IMR-90 (cell line): ENCODE measurements at regions not wholly inside any gene's neighbourhood (a gene's known extent, or its start where the extent isn't known, plus 50 kb on each side); places are given as distances from the start of the nearest gene placed in this dataset.

Experiments used
- BHLHE40 ChIP-seq: fragments of 150-350 bp; IDR thresholded peaks from 2 replicates; pipeline ENCODE4 v1.6.1; 2016; ENCODE audit warnings: mild to moderate bottlenecking, low read depth, low read length
- CEBPB ChIP-seq: IDR thresholded peaks from 2 replicates; pipeline ENCODE4 v1.6.1; 2012; ENCODE audit warnings: low read depth, low read length, improper control_type of control experiment
- CHD1 ChIP-seq: IDR thresholded peaks from 2 replicates; pipeline ENCODE4 v1.6.1; 2012; ENCODE audit warnings: low read depth, low read length, improper control_type of control experiment
- ELK1 ChIP-seq: fragments of 150-350 bp; IDR thresholded peaks from 2 replicates; pipeline ENCODE4 v1.6.1; 2016; ENCODE audit warnings: low read depth, mild to moderate bottlenecking, low read length, moderate library complexity, borderline replicate concordance
- FOS ChIP-seq: fragments of 150-350 bp; IDR thresholded peaks from 2 replicates; pipeline ENCODE4 v1.6.1; 2016; ENCODE audit warnings: low read depth, low read length
- MAZ ChIP-seq: IDR thresholded peaks from 2 replicates; pipeline ENCODE4 v1.6.1; 2012; ENCODE audit warnings: low read depth, mild to moderate bottlenecking, low read length, improper control_type of control experiment, moderate library complexity, borderline replicate concordance
- POLR2A ChIP-seq: IDR thresholded peaks from 2 replicates; pipeline ENCODE4 v1.6.1; 2012; ENCODE audit warnings: mild to moderate bottlenecking, low read depth, low read length
- RAD21 ChIP-seq: IDR thresholded peaks from 2 replicates; pipeline ENCODE4 v1.6.1; 2012; ENCODE audit warnings: low read length, improper control_type of control experiment
- RCOR1 ChIP-seq: IDR thresholded peaks from 2 replicates; pipeline ENCODE4 v1.6.1; 2012; ENCODE audit warnings: mild to moderate bottlenecking, low read length, improper control_type of control experiment; ENCODE audit not compliant: insufficient replicate concordance
- RFX5 ChIP-seq: IDR thresholded peaks from 2 replicates; pipeline ENCODE4 v1.8.0; 2012; ENCODE audit warnings: low read depth, mild to moderate bottlenecking, low read length, moderate library complexity
- SMC3 ChIP-seq: fragments of 150-350 bp; IDR thresholded peaks from 2 replicates; pipeline ENCODE4 v1.6.1; 2016; ENCODE audit warnings: low read depth, mild to moderate bottlenecking, antibody characterized with exemption, low read length, moderate library complexity
- TF ChIP-seq, protein P1 (sequence below): conservative IDR thresholded peaks from 2 replicates; pipeline ENCODE4 v1.5.1; 2012; ENCODE audit warnings: mild to moderate bottlenecking, low read depth, low read length, improper control_type of control experiment
- TF ChIP-seq, protein P2 (sequence below): fragments of 150-350 bp; IDR thresholded peaks from 2 replicates; pipeline ENCODE4 v1.6.1; 2017; ENCODE audit warnings: mild to moderate bottlenecking, antibody characterized with exemption, low read length, low read depth

DNA sequence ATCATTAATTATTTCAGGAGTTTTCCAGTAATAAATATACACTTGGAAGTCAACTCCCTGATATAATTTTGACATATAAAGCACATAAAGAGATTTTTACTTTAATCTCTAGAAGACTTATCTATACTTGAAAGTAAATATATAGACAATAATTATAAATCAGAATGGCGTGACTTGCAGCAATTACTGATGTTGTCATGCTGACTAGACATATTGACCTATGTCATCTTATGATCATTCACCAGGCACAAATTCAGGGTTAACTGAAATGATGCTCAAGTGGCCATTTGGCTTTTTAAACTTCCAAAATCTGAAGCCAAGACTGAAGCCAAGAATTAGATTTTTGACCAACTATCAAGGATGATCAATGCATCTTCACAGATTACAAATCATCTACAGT, 192.2 kb downstream of the MCHR2 start:
- TF ChIP-seq POLR2A, result no peak
- TF ChIP-seq CHD1, result no peak
- TF ChIP-seq, protein P1, sequence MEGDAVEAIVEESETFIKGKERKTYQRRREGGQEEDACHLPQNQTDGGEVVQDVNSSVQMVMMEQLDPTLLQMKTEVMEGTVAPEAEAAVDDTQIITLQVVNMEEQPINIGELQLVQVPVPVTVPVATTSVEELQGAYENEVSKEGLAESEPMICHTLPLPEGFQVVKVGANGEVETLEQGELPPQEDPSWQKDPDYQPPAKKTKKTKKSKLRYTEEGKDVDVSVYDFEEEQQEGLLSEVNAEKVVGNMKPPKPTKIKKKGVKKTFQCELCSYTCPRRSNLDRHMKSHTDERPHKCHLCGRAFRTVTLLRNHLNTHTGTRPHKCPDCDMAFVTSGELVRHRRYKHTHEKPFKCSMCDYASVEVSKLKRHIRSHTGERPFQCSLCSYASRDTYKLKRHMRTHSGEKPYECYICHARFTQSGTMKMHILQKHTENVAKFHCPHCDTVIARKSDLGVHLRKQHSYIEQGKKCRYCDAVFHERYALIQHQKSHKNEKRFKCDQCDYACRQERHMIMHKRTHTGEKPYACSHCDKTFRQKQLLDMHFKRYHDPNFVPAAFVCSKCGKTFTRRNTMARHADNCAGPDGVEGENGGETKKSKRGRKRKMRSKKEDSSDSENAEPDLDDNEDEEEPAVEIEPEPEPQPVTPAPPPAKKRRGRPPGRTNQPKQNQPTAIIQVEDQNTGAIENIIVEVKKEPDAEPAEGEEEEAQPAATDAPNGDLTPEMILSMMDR, result no peak
- no peak for TF ChIP-seq SMC3
- no peak for TF ChIP-seq RAD21
- TF ChIP-seq, protein P2, sequence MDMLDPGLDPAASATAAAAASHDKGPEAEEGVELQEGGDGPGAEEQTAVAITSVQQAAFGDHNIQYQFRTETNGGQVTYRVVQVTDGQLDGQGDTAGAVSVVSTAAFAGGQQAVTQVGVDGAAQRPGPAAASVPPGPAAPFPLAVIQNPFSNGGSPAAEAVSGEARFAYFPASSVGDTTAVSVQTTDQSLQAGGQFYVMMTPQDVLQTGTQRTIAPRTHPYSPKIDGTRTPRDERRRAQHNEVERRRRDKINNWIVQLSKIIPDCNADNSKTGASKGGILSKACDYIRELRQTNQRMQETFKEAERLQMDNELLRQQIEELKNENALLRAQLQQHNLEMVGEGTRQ, result no peak
- no peak for TF ChIP-seq CEBPB
- TF ChIP-seq ELK1, result no peak
- no peak for TF ChIP-seq RCOR1
- no peak for TF ChIP-seq RFX5
- TF ChIP-seq FOS, result no peak
- no peak for TF ChIP-seq MAZ
- no peak for TF ChIP-seq BHLHE40
